Body of pancreas (tissue), 4 donors: ENCODE measurements at regions not wholly inside any gene's neighbourhood (a gene's known extent, or its start where the extent isn't known, plus 50 kb on each side); places are given as distances from the start of the nearest gene placed in this dataset.

Source experiments
- ATAC-seq: fragments of 150-250 bp; one replicate; pipeline ENCODE4 v1.9.1; 2016
- DNase-seq, 4 donors: peaks; one replicate each; pipeline ENCODE4 v3.0.0-alpha.2; 2019
- H3K27ac ChIP-seq, 4 donors: fragments of 200-600 bp; sonication (generic); 1 replicate in 3 of 4; 2 replicates in 1 of 4; pipeline versions ENCODE4 v1.5.1 to v1.6.1; 2016 to 2019; ENCODE audit warnings: mild to moderate bottlenecking in 1 of 4, mixed read lengths in 1 of 4, moderate library complexity in 1 of 4
- H3K27me3 ChIP-seq, 2 donors: fragments of 200-600 bp; sonication (generic); one replicate each; pipeline ENCODE4 v1.6.0; 2016; ENCODE audit warnings: mild to moderate bottlenecking in 1 of 2
- H3K36me3 ChIP-seq, 2 donors: fragments of 200-600 bp; sonication (generic); replicated peaks in 1 of 2; 2 replicates each; pipeline ENCODE4 v1.5.1; 2016; ENCODE audit warnings: low read depth in 2 of 2; ENCODE audit not compliant: insufficient read depth in 1 of 2
- H3K4me1 ChIP-seq: fragments of 200-600 bp; sonication (generic); one replicate; pipeline ENCODE4 v1.6.0; 2016
- H3K4me3 ChIP-seq, 2 donors: fragments of 200-600 bp; sonication (generic); 1 replicate in 1 of 2; 2 replicates in 1 of 2; pipeline ENCODE4 v1.5.1; 2016 to 2019
- H3K9me3 ChIP-seq, 3 donors: fragments of 200-600 bp; sonication (generic); 1 replicate in 2 of 3; 2 replicates in 1 of 3; pipeline ENCODE4 v1.5.1; 2016
- POLR2A ChIP-seq, 3 donors: fragments of 450-650 bp; IDR thresholded peaks; one replicate each; pipeline ENCODE4 v1.6.1; 2016; ENCODE audit warnings: antibody characterized with exemption in 3 of 3, mild to moderate bottlenecking in 2 of 3
- WGBS, 2 donors: methylation state at CpG; one replicate each; pipeline ENCODE4 v1.1.5; 2017; 5-methylcytosine and 5-hydroxymethylcytosine counted together
- intact Hi-C: fragments of 100-400 bp; cut with DNase I; formaldehyde crosslinking; loops from one replicate; pipeline ENCODE4 v1.15.1; 2023
- TF ChIP-seq, protein P1 (sequence below), 7 experiments: fragments of 450-650 bp in 4 of 7; fragments of 200-600 bp in 3 of 7; sonication (generic) in 3 of 7; IDR thresholded peaks; one replicate each; pipeline ENCODE4 v1.5.1; 2016 to 2019; ENCODE audit warnings: antibody characterized with exemption in 7 of 7

DNA sequence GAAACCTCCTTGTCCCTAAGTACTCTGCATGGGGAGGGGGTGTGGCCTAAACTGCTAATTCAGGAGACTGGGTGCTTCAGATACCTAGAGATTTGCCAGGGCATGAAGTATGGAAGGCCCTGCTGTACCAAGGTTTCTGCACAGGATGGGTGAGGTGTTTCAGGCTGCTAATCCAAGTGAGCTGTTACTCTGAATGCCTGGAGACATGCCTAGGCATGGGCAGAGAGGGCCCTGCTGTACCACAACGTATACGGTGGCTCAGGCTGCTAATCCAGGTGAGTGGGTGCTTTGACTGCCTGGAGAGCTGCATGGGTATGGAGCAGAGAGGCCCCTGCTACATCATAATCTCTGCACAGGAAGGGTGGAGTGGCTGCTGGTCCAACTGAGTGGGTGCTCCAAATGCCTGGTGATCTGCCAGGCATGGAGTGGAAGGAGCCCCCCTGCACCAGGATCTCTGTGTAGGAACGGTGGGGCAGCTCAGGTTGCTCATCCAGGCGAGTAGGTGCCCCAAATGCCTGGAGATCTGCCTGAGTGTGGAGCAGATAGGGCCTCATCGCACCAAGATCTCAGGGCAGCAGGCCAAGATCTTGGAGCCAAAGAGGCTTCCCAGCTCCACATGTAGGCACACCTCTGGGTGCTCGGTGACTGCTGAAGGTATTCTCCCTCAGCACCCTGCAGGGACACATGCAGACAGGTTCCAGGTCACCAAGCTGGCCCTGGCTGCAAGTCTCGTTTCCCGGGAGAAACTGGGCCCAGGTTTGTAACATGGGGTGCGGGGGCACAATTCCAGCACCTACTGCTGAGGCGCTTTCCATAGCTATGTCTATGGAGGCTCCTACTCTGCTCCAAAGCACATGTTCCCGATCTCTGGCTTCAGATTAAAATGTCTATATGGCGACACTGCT lies 252.5 kb upstream of the PLXNA2 start:
- TF ChIP-seq, protein P1, sequence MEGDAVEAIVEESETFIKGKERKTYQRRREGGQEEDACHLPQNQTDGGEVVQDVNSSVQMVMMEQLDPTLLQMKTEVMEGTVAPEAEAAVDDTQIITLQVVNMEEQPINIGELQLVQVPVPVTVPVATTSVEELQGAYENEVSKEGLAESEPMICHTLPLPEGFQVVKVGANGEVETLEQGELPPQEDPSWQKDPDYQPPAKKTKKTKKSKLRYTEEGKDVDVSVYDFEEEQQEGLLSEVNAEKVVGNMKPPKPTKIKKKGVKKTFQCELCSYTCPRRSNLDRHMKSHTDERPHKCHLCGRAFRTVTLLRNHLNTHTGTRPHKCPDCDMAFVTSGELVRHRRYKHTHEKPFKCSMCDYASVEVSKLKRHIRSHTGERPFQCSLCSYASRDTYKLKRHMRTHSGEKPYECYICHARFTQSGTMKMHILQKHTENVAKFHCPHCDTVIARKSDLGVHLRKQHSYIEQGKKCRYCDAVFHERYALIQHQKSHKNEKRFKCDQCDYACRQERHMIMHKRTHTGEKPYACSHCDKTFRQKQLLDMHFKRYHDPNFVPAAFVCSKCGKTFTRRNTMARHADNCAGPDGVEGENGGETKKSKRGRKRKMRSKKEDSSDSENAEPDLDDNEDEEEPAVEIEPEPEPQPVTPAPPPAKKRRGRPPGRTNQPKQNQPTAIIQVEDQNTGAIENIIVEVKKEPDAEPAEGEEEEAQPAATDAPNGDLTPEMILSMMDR (IDR thresholded peaks at IDR 0.05) = no peak
- no peak for TF ChIP-seq POLR2A (IDR thresholded peaks at IDR 0.05)
- ATAC-seq (no peak), DNase-seq (no peak)
- Histone ChIP-seq H3K27ac (no peak overlapping the region), H3K4me1 (no peaks in the 10 kb centered on the region), H3K9me3 (no peaks in the 10 kb centered on the region), H3K27me3 (no peaks in the 10 kb centered on the region), H3K4me3 (no peak overlapping the region), H3K36me3 (no peaks in the 10 kb centered on the region)
- intact Hi-C loops = no loop called here
- 84 to 89% methylated on average over 7 to 12 of the region's 12 CpGs for WGBS, 2 donors

DNA sequence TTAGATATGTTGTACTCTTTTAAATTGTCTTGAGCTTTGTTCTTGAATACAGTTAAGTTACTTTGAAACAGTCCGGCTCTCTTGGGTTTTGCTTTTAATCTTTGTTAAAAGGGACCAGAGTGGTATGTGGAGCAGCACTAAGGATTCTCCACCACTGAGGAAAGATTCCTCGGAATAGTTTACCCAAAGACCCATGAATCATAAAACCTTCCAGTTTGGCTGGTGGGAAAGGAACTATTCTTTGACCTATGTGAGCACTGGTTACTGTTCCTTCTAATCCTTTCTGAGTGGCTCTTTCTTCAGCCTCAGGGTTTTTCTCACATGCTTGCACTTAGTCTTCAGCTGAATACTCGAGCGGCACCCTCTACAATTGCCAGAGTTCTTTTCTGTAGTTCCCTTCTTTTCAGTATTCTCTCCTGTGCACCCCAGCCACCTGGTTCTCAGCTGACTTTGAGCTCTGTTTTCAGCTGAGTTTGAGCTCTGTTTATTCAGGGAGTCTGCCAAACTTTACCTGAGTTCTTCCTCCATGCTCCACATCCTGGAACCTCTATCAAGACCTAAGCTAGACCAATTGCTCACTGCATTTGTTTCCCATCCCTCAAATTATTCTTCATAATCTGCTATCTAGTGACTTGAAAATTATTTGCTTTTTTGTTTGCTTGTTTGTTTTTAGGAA lies 253.8 kb upstream of the PLXNA2 start:
- intact Hi-C loops = no loop called here
- Histone ChIP-seq H3K36me3 (no peaks in the 10 kb centered on the region), H3K4me1 (no peaks in the 10 kb centered on the region), H3K4me3 (no peak overlapping the region), H3K9me3 (no peaks in the 10 kb centered on the region), H3K27me3 (no peaks in the 10 kb centered on the region), H3K27ac (no peak overlapping the region)
- no peak for TF ChIP-seq POLR2A (IDR thresholded peaks at IDR 0.05)
- TF ChIP-seq, protein P1 (IDR thresholded peaks at IDR 0.05) = no peak
- peak in 1 of 4 donors; percentile 7 for DNase-seq
- no peak for ATAC-seq
- WGBS, 2 donors = 51 to 63% methylated on average over 4 of the region's 4 CpGs

DNA sequence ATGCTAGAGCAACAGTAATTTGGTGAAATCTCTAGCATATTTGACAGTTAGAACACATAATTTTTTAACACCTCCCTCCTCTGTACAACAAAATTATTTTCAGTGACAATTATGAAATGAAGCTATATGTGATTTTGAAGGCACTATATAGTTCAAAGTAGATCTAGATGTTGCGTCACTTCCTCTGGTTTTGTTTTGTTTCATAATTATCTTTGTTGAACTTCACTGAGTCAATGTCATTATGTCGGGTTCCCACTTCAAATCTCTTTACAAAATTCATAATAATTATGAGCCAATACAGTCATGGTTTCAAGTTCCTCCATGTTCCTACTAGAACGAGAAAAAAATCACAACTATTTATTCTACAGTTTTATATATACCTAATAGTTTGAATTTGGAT lies 254.8 kb upstream of the PLXNA2 start:
- TF ChIP-seq, protein P1 (IDR thresholded peaks at IDR 0.05) = no peak
- no peak for TF ChIP-seq POLR2A (IDR thresholded peaks at IDR 0.05)
- intact Hi-C loops = no loop called here
- no peaks in the 10 kb centered on the region for H3K36me3 ChIP-seq
- 54 to 58% methylated on average over 3 of the region's 3 CpGs for WGBS, 2 donors
- H3K4me3 ChIP-seq = no peak overlapping the region
- no peaks in the 10 kb centered on the region for H3K4me1 ChIP-seq
- H3K9me3 ChIP-seq = no peaks in the 10 kb centered on the region
- DNase-seq (no peak), ATAC-seq (no peak)
- no peak overlapping the region for H3K27ac ChIP-seq
- no peaks in the 10 kb centered on the region for H3K27me3 ChIP-seq

DNA sequence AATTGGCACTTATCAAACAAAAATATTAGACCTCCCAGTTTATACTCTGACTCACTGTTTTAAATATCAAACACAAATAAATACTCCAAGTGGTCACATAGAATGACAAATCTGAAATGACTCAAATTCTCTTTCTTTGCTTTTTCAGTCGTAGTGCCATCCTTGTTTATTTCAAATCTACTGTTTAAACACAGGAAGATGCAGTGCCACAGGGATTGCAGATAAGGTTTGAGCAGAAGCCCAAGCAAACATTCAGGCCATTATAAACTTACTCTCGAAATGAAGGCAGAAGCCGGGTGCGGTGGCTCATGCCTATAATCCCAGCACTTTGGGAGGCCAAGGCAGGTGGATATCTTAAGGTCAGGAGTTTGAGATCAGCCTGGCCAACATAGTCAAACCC lies 255.4 kb upstream of the PLXNA2 start:
- no peaks in the 10 kb centered on the region for H3K9me3 ChIP-seq
- 34 to 35% methylated on average over 4 of the region's 4 CpGs for WGBS, 2 donors
- DNase-seq (no peak), ATAC-seq (no peak)
- intact Hi-C loops = no loop called here
- TF ChIP-seq, protein P1 (IDR thresholded peaks at IDR 0.05) = no peak
- no peak for TF ChIP-seq POLR2A (IDR thresholded peaks at IDR 0.05)
- H3K4me3 ChIP-seq = no peak overlapping the region
- no peaks in the 10 kb centered on the region for H3K4me1 ChIP-seq
- H3K27me3 ChIP-seq = no peaks in the 10 kb centered on the region
- H3K36me3 ChIP-seq = no peaks in the 10 kb centered on the region
- no peak overlapping the region for H3K27ac ChIP-seq
